Testis (tissue), 2 donors: ENCODE measurements at regions not wholly inside any gene's neighbourhood (a gene's known extent, or its start where the extent isn't known, plus 50 kb on each side); places are given as distances from the start of the nearest gene placed in this dataset.

ENCODE experiments used
- DNase-seq: peaks from one replicate; pipeline ENCODE4 v3.0.0-alpha.2; 2019
- H3K27ac ChIP-seq, 2 donors: fragments of 200-600 bp; sonication (generic); one replicate each; pipeline ENCODE4 v1.5.1; 2019
- H3K27me3 ChIP-seq: fragments of 200-600 bp; sonication (generic); one replicate; pipeline ENCODE4 v1.5.1; 2019
- H3K36me3 ChIP-seq: fragments of 200-600 bp; sonication (generic); one replicate; pipeline ENCODE4 v1.5.1; 2017; ENCODE audit warnings: low read depth; ENCODE audit errors: missing control alignments
- H3K4me1 ChIP-seq: fragments of 200-600 bp; sonication (generic); one replicate; pipeline ENCODE4 v1.5.1; 2019
- H3K4me3 ChIP-seq, 2 donors: fragments of 200-600 bp; sonication (generic); one replicate each; pipeline ENCODE4 v1.5.1; 2017 to 2019
- H3K9me3 ChIP-seq: fragments of 200-600 bp; sonication (generic); one replicate; pipeline ENCODE4 v1.5.1; 2017
- POLR2A ChIP-seq: fragments of 450-650 bp; IDR thresholded peaks from one replicate; pipeline ENCODE4 v1.6.1; 2017; ENCODE audit warnings: antibody characterized with exemption, mild to moderate bottlenecking, moderate library complexity
- WGBS, 2 donors: methylation state at CpG; one replicate each; pipeline ENCODE4 v1.1.5; 2018; 5-methylcytosine and 5-hydroxymethylcytosine counted together
- intact Hi-C: fragments of 100-400 bp; cut with DNase I; formaldehyde crosslinking; loops from one replicate; pipeline ENCODE4 v1.15.1; 2023; ENCODE audit warnings: low total_unique reads
- TF ChIP-seq, protein P1 (sequence below), 3 experiments: fragments of 450-650 bp in 2 of 3; fragments of 200-600 bp in 1 of 3; sonication (generic) in 1 of 3; IDR thresholded peaks; one replicate each; pipeline ENCODE4 v1.5.1; 2016 to 2019; ENCODE audit warnings: antibody characterized with exemption in 3 of 3, mild to moderate bottlenecking in 2 of 3, moderate library complexity in 1 of 3

- H3K9me3 ChIP-seq = no peaks in the 10 kb centered on the region
- 69 to 83% methylated on average over 6 of the region's 6 CpGs for WGBS, 2 donors
Measured at GRCh38 chr14:97177016-97177415, 379.8 kb downstream of the VRK1 start.

DNA sequence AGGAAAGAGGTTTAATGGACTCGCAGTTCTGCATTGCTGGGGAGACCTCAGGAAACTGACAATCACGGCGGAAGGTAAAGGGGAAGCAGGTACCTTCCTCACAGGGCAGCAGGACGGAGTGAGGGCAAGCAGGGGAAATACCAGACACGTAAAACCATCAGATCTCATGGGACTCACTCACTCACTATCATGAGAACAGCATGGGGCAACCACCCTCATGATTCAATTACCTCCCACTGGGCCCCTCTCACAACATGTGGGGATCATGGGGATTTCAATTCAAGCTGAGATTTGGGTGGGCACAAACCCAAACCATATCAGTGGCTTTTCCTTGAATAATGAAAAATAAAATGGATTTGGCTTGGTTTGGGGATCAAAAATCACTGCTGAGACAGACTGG is 380.5 kb downstream of the VRK1 start:
- Histone ChIP-seq H3K36me3 (no peaks in the 10 kb centered on the region), H3K4me3 (no peak overlapping the region), H3K4me1 (no peaks in the 10 kb centered on the region), H3K27ac (no peak overlapping the region), H3K9me3 (no peaks in the 10 kb centered on the region), H3K27me3 (no peaks in the 10 kb centered on the region)
- no peak for DNase-seq
- TF ChIP-seq, protein P1, sequence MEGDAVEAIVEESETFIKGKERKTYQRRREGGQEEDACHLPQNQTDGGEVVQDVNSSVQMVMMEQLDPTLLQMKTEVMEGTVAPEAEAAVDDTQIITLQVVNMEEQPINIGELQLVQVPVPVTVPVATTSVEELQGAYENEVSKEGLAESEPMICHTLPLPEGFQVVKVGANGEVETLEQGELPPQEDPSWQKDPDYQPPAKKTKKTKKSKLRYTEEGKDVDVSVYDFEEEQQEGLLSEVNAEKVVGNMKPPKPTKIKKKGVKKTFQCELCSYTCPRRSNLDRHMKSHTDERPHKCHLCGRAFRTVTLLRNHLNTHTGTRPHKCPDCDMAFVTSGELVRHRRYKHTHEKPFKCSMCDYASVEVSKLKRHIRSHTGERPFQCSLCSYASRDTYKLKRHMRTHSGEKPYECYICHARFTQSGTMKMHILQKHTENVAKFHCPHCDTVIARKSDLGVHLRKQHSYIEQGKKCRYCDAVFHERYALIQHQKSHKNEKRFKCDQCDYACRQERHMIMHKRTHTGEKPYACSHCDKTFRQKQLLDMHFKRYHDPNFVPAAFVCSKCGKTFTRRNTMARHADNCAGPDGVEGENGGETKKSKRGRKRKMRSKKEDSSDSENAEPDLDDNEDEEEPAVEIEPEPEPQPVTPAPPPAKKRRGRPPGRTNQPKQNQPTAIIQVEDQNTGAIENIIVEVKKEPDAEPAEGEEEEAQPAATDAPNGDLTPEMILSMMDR (IDR thresholded peaks at IDR 0.05) = no peak
- TF ChIP-seq POLR2A = no peak
- intact Hi-C loops = no loop called here
- 81 to 85% methylated on average over 5 of the region's 5 CpGs for WGBS, 2 donors

More at GRCh38 chr14:97177016-97177415, 379.8 kb downstream of the VRK1 start:
- no peak for DNase-seq
- Histone ChIP-seq H3K4me1 (no peaks in the 10 kb centered on the region), H3K36me3 (no peaks in the 10 kb centered on the region), H3K27ac (no peak overlapping the region), H3K4me3 (no peak overlapping the region), H3K27me3 (no peaks in the 10 kb centered on the region)
- no peak for TF ChIP-seq POLR2A
- TF ChIP-seq, protein P1 (IDR thresholded peaks at IDR 0.05) = no peak
- intact Hi-C loops = no loop called here

GRCh38 chr14:97178781-97179180 is 381.6 kb downstream of the VRK1 start:
- WGBS, 2 donors = 64 to 76% methylated on average over 5 of the region's 5 CpGs
- intact Hi-C loops = no loop called here
- H3K4me3 ChIP-seq = no peak overlapping the region
- no peak for TF ChIP-seq POLR2A
- TF ChIP-seq, protein P1 (IDR thresholded peaks at IDR 0.05) = no peak
- H3K4me1 ChIP-seq = no peaks in the 10 kb centered on the region
- no peak overlapping the region for H3K27ac ChIP-seq
- H3K27me3 ChIP-seq = no peaks in the 10 kb centered on the region
- no peaks in the 10 kb centered on the region for H3K9me3 ChIP-seq
- DNase-seq = no peak
- no peaks in the 10 kb centered on the region for H3K36me3 ChIP-seq

GRCh38 chr14:97179573-97179972 is 382.4 kb downstream of the VRK1 start:
- no peak overlapping the region for H3K4me3 ChIP-seq
- DNase-seq = no peak
- TF ChIP-seq, protein P1 (IDR thresholded peaks at IDR 0.05) = no peak
- TF ChIP-seq POLR2A = no peak
- no peak overlapping the region for H3K27ac ChIP-seq
- intact Hi-C loops = no loop called here
- H3K4me1 ChIP-seq = no peaks in the 10 kb centered on the region
- 79 to 80% methylated on average over 3 of the region's 3 CpGs for WGBS, 2 donors
- no peaks in the 10 kb centered on the region for H3K27me3 ChIP-seq
- no peaks in the 10 kb centered on the region for H3K9me3 ChIP-seq
- no peaks in the 10 kb centered on the region for H3K36me3 ChIP-seq
